A549 (cell line): ENCODE measurements at regions not wholly inside any gene's neighbourhood (a gene's known extent, or its start where the extent isn't known, plus 50 kb on each side); places are given as distances from the start of the nearest gene placed in this dataset.

Experiments used
- ATAC-seq, 2 experiments: fragments of 200-7000 bp in 1 of 2; fragments of >200 bp in 1 of 2; cut with Nextera tagmentation in 1 of 2; cut with Tn5 transposase in 1 of 2; 3 replicates each; pipeline versions ENCODE4 v1.8.0 to v1.9.1; 2018 to 2020; ENCODE audit warnings: mild to moderate bottlenecking in 1 of 2, moderate library complexity in 1 of 2
- CTCF ChIA-PET: fragments of 300-600 bp; sonication (Branson Sonifier 250); formaldehyde crosslinking; extraction: SDS; loops from one replicate; lab custom pipeline; 2021; ENCODE audit warnings: antibody characterized with exemption, inconsistent platforms; lab: Yijun Ruan, JAX
- POLR2A ChIA-PET: fragments of 350-600 bp; formaldehyde crosslinking; extraction: SDS; loops from one replicate; lab custom pipeline; 2021; ENCODE audit warnings: antibody characterized with exemption, inconsistent platforms; lab: Yijun Ruan, JAX
- DNase-seq, 2 experiments: peaks; one replicate each; pipeline versions ENCODE4 v3.0.0 to v3.0.0-alpha.2; 2011 to 2016; ENCODE audit warnings: low read depth in 1 of 2, low spot score in 1 of 2
- FAIRE-seq: peaks from 2 replicates; lab custom pipeline; 2011; peaks lifted over from hg19 to GRCh38; lab: Jason Lieb, UNC
- H3K27ac ChIP-seq, 2 experiments: fragments of >200 bp; sonication (Bioruptor Twin); formaldehyde crosslinking; 3 replicates each; pipeline ENCODE4 v1.5.1; 2016 to 2017
- H3K4me1 ChIP-seq: fragments of >200 bp; sonication (Bioruptor Twin); formaldehyde crosslinking; 3 replicates; pipeline ENCODE4 v1.6.1; 2016
- H3K4me2 ChIP-seq: fragments of >200 bp; sonication (Bioruptor Twin); formaldehyde crosslinking; 3 replicates; pipeline ENCODE4 v1.6.1; 2016
- H3K4me3 ChIP-seq: fragments of >200 bp; sonication (Bioruptor Twin); formaldehyde crosslinking; 3 replicates; pipeline ENCODE4 v1.5.1; 2016
- H3K9me3 ChIP-seq: fragments of >200 bp; sonication (Bioruptor Twin); formaldehyde crosslinking; 3 replicates; pipeline ENCODE4 v1.6.1; 2016
- BCL3 ChIP-seq: fragments of >200 bp; sonication (Bioruptor Twin); formaldehyde crosslinking; IDR thresholded peaks from 3 replicates; pipeline ENCODE4 v1.6.1; 2016
- BHLHE40 ChIP-seq: IDR thresholded peaks from 2 replicates; pipeline ENCODE4 v1.6.1; 2012; ENCODE audit warnings: low read depth, low read length, inconsistent platforms
- CHD2 ChIP-seq: fragments of 150-350 bp; IDR thresholded peaks from 2 replicates; pipeline ENCODE4 v1.6.1; 2014; ENCODE audit warnings: low read length; ENCODE audit not compliant: partially characterized antibody
- CHD4 ChIP-seq: fragments of 200-600 bp; sonication (generic); IDR thresholded peaks from 2 replicates; pipeline ENCODE4 v1.6.1; 2016; ENCODE audit warnings: antibody characterized with exemption, mild to moderate bottlenecking, borderline replicate concordance
- E2F6 ChIP-seq: IDR thresholded peaks from 2 replicates; pipeline ENCODE4 v1.6.1; 2012; ENCODE audit warnings: low read depth, borderline replicate concordance
- EHMT2 ChIP-seq: fragments of 200-600 bp; sonication (generic); IDR thresholded peaks from 2 replicates; pipeline ENCODE4 v1.6.1; 2016; ENCODE audit warnings: antibody characterized with exemption, low read depth, mild to moderate bottlenecking, moderate library complexity
- ELK1 ChIP-seq: fragments of 150-350 bp; IDR thresholded peaks from 2 replicates; pipeline ENCODE4 v1.6.1; 2014; ENCODE audit warnings: low read depth, mild to moderate bottlenecking, low read length
- HES2 ChIP-seq: fragments of >200 bp; sonication (Bioruptor Twin); formaldehyde crosslinking; IDR thresholded peaks from 2 replicates; pipeline ENCODE4 v1.6.1; 2016
- HEYL ChIP-seq: fragments of 250-450 bp; sonication (Bioruptor Pico); IDR thresholded peaks from 2 replicates; pipeline ENCODE4 v1.8.0; 2021; ENCODE audit warnings: mild to moderate bottlenecking, moderate library complexity
- HMGXB4 ChIP-seq: fragments of 250-450 bp; sonication (Bioruptor Pico); IDR thresholded peaks from 2 replicates; pipeline ENCODE4 v1.5.0; 2021; ENCODE audit warnings: mild to moderate bottlenecking, moderate library complexity, borderline replicate concordance
- KDM1A ChIP-seq: fragments of 200-600 bp; sonication (generic); IDR thresholded peaks from 2 replicates; pipeline ENCODE4 v1.6.1; 2016; ENCODE audit warnings: low read depth, mild to moderate bottlenecking
- MAFK ChIP-seq: fragments of 450-650 bp; IDR thresholded peaks from 2 replicates; pipeline ENCODE4 v1.6.1; 2014; ENCODE audit not compliant: partially characterized antibody
- NFE2L2 ChIP-seq: fragments of 150-350 bp; conservative IDR thresholded peaks from 2 replicates; pipeline ENCODE4 v1.6.1; 2014; ENCODE audit warnings: low read length
- POLR2AphosphoS2 ChIP-seq: conservative IDR thresholded peaks from 2 replicates; pipeline ENCODE4 v1.6.1; 2012; ENCODE audit warnings: low read length, improper control_type of control experiment, inconsistent platforms
- RCOR1 ChIP-seq: fragments of 150-350 bp; IDR thresholded peaks from 2 replicates; pipeline ENCODE4 v1.6.1; 2014; ENCODE audit warnings: antibody characterized with exemption, low read length, low read depth
- RFX5 ChIP-seq: fragments of 450-650 bp; IDR thresholded peaks from 2 replicates; pipeline ENCODE4 v1.7.1; 2014; ENCODE audit warnings: antibody characterized with exemption, mild to moderate bottlenecking, moderate library complexity
- SMC3 ChIP-seq: fragments of >200 bp; sonication (Bioruptor Twin); formaldehyde crosslinking; IDR thresholded peaks from 3 replicates; pipeline ENCODE4 v1.6.1; 2018; ENCODE audit warnings: inconsistent platforms
- TFCP2L1 ChIP-seq: fragments of 250-450 bp; sonication (Bioruptor Pico); IDR thresholded peaks from 2 replicates; pipeline ENCODE4 v1.5.0; 2021; ENCODE audit warnings: mild to moderate bottlenecking
- ZC3H11A ChIP-seq: fragments of 450-650 bp; IDR thresholded peaks from 2 replicates; pipeline ENCODE4 v1.6.1; 2014; ENCODE audit warnings: antibody characterized with exemption, mild to moderate bottlenecking
- ZNF302 ChIP-seq: fragments of 250-450 bp; sonication (Bioruptor Pico); IDR thresholded peaks from 2 replicates; pipeline ENCODE4 v1.9.0; 2021; ENCODE audit warnings: inconsistent platforms, mild to moderate bottlenecking, moderate library complexity
- ZSCAN20 ChIP-seq: fragments of 250-450 bp; sonication (Bioruptor Pico); IDR thresholded peaks from 2 replicates; pipeline ENCODE4 v1.8.0; 2022; ENCODE audit warnings: mild to moderate bottlenecking, moderate library complexity
- WGBS: methylation state at CpG from one replicate; pipeline ENCODE4 v1.1.6; 2017; ENCODE audit errors: missing lambda C conversion rate; 5-methylcytosine and 5-hydroxymethylcytosine counted together

- H3K4me2 ChIP-seq = no peak overlapping the region
- no peaks in the 10 kb centered on the region for H3K4me1 ChIP-seq
- FAIRE-seq (no peak), DNase-seq (no peak), ATAC-seq (no peak)
- no peak overlapping the region for H3K27ac ChIP-seq
- WGBS = 89% methylated on average over 14 of the region's 14 CpGs
- CTCF ChIA-PET = no interaction called here
- no peaks in the 10 kb centered on the region for H3K9me3 ChIP-seq
- H3K4me3 ChIP-seq = no peak overlapping the region
- POLR2A ChIA-PET = no interaction called here
- TF ChIP-seq BHLHE40 (no peak), SMC3 (no peak), CHD4 (no peak), ZC3H11A (no peak), E2F6 (no peak), KDM1A (no peak), HEYL (CRISPR knock-in tag) (no peak), POLR2AphosphoS2 (no peak), EHMT2 (no peak), TFCP2L1 (no peak), ELK1 (no peak), RCOR1 (no peak), RFX5 (no peak), ZSCAN20 (no peak), BCL3 (no peak), HES2 (no peak), ZNF302 (no peak)
Observed at GRCh38 chr11:70660059-70660888, 261.9 kb downstream of the CTTN start.

- H3K9me3 ChIP-seq = no peaks in the 10 kb centered on the region
- ChIA-PET POLR2A (no interaction called here), CTCF (interaction anchor here (0.7 kb wide), 1 partner anchor 13 kb away, joined by 3 read pairs; no protein-coding TSS in a partner anchor)
- no peak overlapping the region for H3K4me2 ChIP-seq
- no peak for FAIRE-seq
- no peak for ATAC-seq
- DNase-seq = no peak
- TF ChIP-seq BCL3 = no peak
- no peak for TF ChIP-seq MAFK
- TF ChIP-seq CHD2 = no peak
- TF ChIP-seq NFE2L2 = no peak
- no peak for TF ChIP-seq HMGXB4 (CRISPR knock-in tag)
- TF ChIP-seq, all 56 proteins: peak for 0
- no peak overlapping the region for H3K4me3 ChIP-seq
- no peaks in the 10 kb centered on the region for H3K4me1 ChIP-seq
- WGBS = 96% methylated on average over 7 of the region's 11 CpGs
- H3K27ac ChIP-seq = no peak overlapping the region
Observed at GRCh38 chr11:70660889-70661197, 262.5 kb downstream of the CTTN start.
